Ascending aorta (tissue), 2 donors: ENCODE measurements at regions not wholly inside any gene's neighbourhood (a gene's known extent, or its start where the extent isn't known, plus 50 kb on each side); places are given as distances from the start of the nearest gene placed in this dataset.

Experiments
- DNase-seq, 2 donors: peaks; one replicate each; pipeline ENCODE4 v3.0.0-alpha.2; 2019; ENCODE audit warnings: low spot score in 2 of 2
- H3K27ac ChIP-seq, 2 donors: fragments of 200-600 bp; sonication (generic); one replicate each; pipeline ENCODE4 v1.5.1; 2016 to 2017; ENCODE audit warnings: mild to moderate bottlenecking in 1 of 2
- H3K27me3 ChIP-seq: fragments of 200-600 bp; sonication (generic); one replicate; pipeline ENCODE4 v1.5.1; 2017
- H3K36me3 ChIP-seq, 2 donors: fragments of 200-600 bp; sonication (generic); one replicate each; pipeline ENCODE4 v1.5.1; 2016
- H3K4me1 ChIP-seq, 2 donors: fragments of 200-600 bp; sonication (generic); one replicate each; pipeline ENCODE4 v1.5.1; 2016 to 2017; ENCODE audit warnings: mild to moderate bottlenecking in 1 of 2
- H3K4me3 ChIP-seq, 2 donors: fragments of 200-600 bp; sonication (generic); one replicate each; pipeline ENCODE4 v1.5.1; 2016 to 2017; ENCODE audit warnings: mild to moderate bottlenecking in 1 of 2
- H3K9me3 ChIP-seq, 2 donors: fragments of 200-600 bp; sonication (generic); one replicate each; pipeline ENCODE4 v1.5.1; 2016
- CTCF ChIP-seq, 3 experiments: fragments of 200-600 bp in 2 of 3; fragments of 450-650 bp in 1 of 3; sonication (generic) in 2 of 3; IDR thresholded peaks; one replicate each; pipeline ENCODE4 v1.5.1; 2016 to 2019; ENCODE audit warnings: antibody characterized with exemption in 3 of 3, mild to moderate bottlenecking in 1 of 3, moderate library complexity in 1 of 3
- intact Hi-C: fragments of 100-400 bp; cut with DNase I; formaldehyde crosslinking; loops from one replicate; pipeline ENCODE4 v1.15.1; 2023

DNA sequence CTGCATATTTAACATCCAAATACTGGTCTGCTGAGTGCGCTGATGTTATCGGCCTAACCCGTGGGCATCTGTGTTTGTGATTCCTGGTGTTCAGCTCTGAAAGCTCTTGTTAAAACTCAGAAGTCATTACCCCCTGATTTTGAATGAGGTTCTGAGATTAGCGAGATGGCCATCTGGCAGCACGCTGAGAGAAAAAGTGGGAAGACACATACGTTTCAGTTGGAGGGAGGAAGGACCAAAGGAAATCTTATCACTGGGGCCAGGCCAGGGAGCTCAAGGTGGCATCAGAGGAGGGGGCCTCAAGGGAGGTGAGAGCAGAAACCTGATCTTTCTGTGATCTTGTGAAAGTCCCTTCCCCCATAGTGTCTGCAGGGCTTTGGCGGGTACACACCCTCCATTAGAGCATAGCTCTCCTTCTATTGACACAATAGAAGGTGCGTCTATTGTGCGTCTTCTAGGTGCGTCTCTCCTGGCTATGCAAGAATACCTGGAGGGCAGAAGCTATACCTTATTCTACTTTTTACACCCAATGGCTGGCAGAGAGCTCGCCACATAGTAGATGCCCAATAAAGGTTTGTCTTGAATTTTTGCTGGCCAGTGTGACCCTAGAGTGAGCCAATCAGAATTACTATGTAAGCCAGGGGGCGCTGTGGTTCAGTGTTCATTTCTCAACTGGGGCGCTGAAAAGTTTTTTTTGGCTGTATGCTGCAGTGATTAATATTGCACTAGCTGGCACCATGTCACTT lies 182.4 kb downstream of the SHQ1 start:
- TF ChIP-seq CTCF (IDR thresholded peaks at IDR 0.05) = peak; percentile 24 to 48 (median 36)
- intact Hi-C loops = loop anchor here (5.0 to 10.0 kb wide), 2 partner anchors 156 to 401 kb away; no protein-coding TSS in a partner anchor
- no peak for DNase-seq
- H3K27me3 ChIP-seq = no peaks in the 10 kb centered on the region
- H3K27ac ChIP-seq = no peak overlapping the region
- peaks cover 0 to 8% of the 10 kb centered on the region in 2 donors for H3K4me1 ChIP-seq
- H3K4me3 ChIP-seq = no peak overlapping the region
- H3K9me3 ChIP-seq = no peaks in the 10 kb centered on the region
- H3K36me3 ChIP-seq = no peaks in the 10 kb centered on the region

GRCh38 chr3:72665103-72665502 lies 183.1 kb downstream of the SHQ1 start:
- Histone ChIP-seq H3K36me3 (no peaks in the 10 kb centered on the region), H3K27ac (no peak overlapping the region), H3K9me3 (no peaks in the 10 kb centered on the region), H3K4me1 (peaks cover 4 to 8% of the 10 kb centered on the region in 2 donors), H3K27me3 (no peaks in the 10 kb centered on the region), H3K4me3 (no peak overlapping the region)
- intact Hi-C loops = loop anchor here (5.0 to 10.0 kb wide), 2 partner anchors 157 to 400 kb away; no protein-coding TSS in a partner anchor
- no peak for TF ChIP-seq CTCF (IDR thresholded peaks at IDR 0.05)
- DNase-seq = no peak

GRCh38 chr3:72664184-72664975 lies 183.9 kb downstream of the SHQ1 start:
- Histone ChIP-seq H3K9me3 (no peaks in the 10 kb centered on the region), H3K4me3 (no peak overlapping the region), H3K27me3 (no peaks in the 10 kb centered on the region), H3K27ac (no peak overlapping the region), H3K36me3 (no peaks in the 10 kb centered on the region), H3K4me1 (peaks cover 4 to 8% of the 10 kb centered on the region in 2 donors)
- intact Hi-C loops = loop anchor here (5.0 to 10.0 kb wide), 4 partner anchors 182 to 400 kb away; partner anchors contain the start of gene RYBP
- no peak for TF ChIP-seq CTCF (IDR thresholded peaks at IDR 0.05)
- no peak for DNase-seq

DNA sequence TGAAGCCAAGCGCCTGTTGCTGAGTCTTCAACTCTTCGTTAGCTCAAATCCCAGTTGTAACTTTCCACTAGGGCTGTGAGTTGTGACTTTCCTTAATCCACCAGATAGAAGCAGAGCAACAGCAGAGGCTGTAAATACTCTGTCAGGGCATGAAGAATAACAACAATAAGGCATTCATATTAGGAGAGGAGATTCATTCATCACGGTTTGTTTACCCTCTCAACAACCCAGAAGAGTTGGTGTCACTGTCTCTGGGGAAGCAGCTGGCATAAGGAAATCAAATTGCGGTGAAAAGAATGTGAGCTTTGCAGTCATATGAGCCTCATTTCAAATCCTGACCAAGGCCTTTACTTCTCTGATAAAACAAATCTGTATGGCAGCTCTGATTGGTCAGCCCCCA lies 184.8 kb downstream of the SHQ1 start:
- H3K27ac ChIP-seq = no peak overlapping the region
- H3K27me3 ChIP-seq = no peaks in the 10 kb centered on the region
- no peak overlapping the region for H3K4me3 ChIP-seq
- TF ChIP-seq CTCF (IDR thresholded peaks at IDR 0.05) = no peak
- no peak for DNase-seq
- H3K4me1 ChIP-seq = peaks cover 4 to 8% of the 10 kb centered on the region in 2 donors
- intact Hi-C loops = loop anchor here (5.0 to 10.0 kb wide), 4 partner anchors 181 to 399 kb away; partner anchors contain the start of gene RYBP
- H3K9me3 ChIP-seq = no peaks in the 10 kb centered on the region
- no peaks in the 10 kb centered on the region for H3K36me3 ChIP-seq

- Histone ChIP-seq H3K4me1 (peaks cover 4 to 8% of the 10 kb centered on the region in 2 donors), H3K27me3 (no peaks in the 10 kb centered on the region), H3K27ac (no peak overlapping the region), H3K36me3 (no peaks in the 10 kb centered on the region), H3K4me3 (no peak overlapping the region), H3K9me3 (no peaks in the 10 kb centered on the region)
- intact Hi-C loops = loop anchor here (5.0 to 10.0 kb wide), 4 partner anchors 179 to 396 kb away; partner anchors contain the start of gene RYBP
- TF ChIP-seq CTCF (IDR thresholded peaks at IDR 0.05) = no peak
- DNase-seq = peak; percentile 28 to 89
Observed at GRCh38 chr3:72661115-72661457, 187.2 kb downstream of the SHQ1 start.
